Thymus (tissue), 11 donors: ENCODE measurements at regions not wholly inside any gene's neighbourhood (a gene's known extent, or its start where the extent isn't known, plus 50 kb on each side); places are given as distances from the start of the nearest gene placed in this dataset.

Source experiments
- DNase-seq, 9 donors: peaks; one replicate each; pipeline ENCODE4 v3.0.0-alpha.2; 2013; ENCODE audit warnings: low spot score in 9 of 9, low read depth in 6 of 9, missing footprints in 1 of 9
- H3K27ac ChIP-seq, 2 donors: one replicate each; pipeline ENCODE4 v1.5.1; 2013; ENCODE audit warnings: control low read depth in 1 of 2, low read depth in 1 of 2, low read length in 1 of 2, mild to moderate bottlenecking in 1 of 2, moderate library complexity in 1 of 2
- H3K27me3 ChIP-seq, 2 donors: one replicate each; pipeline ENCODE4 v1.5.1; 2013; ENCODE audit warnings: low read length in 1 of 2; ENCODE audit not compliant: control insufficient read depth in 2 of 2, insufficient read depth in 1 of 2
- H3K36me3 ChIP-seq, 2 donors: one replicate each; pipeline ENCODE4 v1.5.1; 2013; ENCODE audit warnings: low read length in 1 of 2, mild to moderate bottlenecking in 1 of 2, moderate library complexity in 1 of 2; ENCODE audit not compliant: control insufficient read depth in 2 of 2, insufficient read depth in 2 of 2
- H3K4me1 ChIP-seq, 2 donors: one replicate each; pipeline ENCODE4 v1.5.1; 2013; ENCODE audit warnings: low read length in 2 of 2; ENCODE audit not compliant: control insufficient read depth in 2 of 2, insufficient read depth in 2 of 2
- H3K4me3 ChIP-seq, 2 donors: one replicate each; pipeline ENCODE4 v1.5.1; 2013; ENCODE audit warnings: low read length in 2 of 2, control low read depth in 1 of 2, mild to moderate bottlenecking in 1 of 2
- H3K9me3 ChIP-seq, 2 donors: one replicate each; pipeline ENCODE4 v1.5.1; 2013; ENCODE audit warnings: low read length in 1 of 2, mild to moderate bottlenecking in 1 of 2; ENCODE audit not compliant: control insufficient read depth in 2 of 2, insufficient read depth in 1 of 2
- WGBS: extraction: QIAGEN DNeasy Blood & Tissue Kit; methylation state at CpG from one replicate; pipeline ENCODE4 v1.1.7; 2013; 5-methylcytosine and 5-hydroxymethylcytosine counted together
- donor health status: healthy.

DNA sequence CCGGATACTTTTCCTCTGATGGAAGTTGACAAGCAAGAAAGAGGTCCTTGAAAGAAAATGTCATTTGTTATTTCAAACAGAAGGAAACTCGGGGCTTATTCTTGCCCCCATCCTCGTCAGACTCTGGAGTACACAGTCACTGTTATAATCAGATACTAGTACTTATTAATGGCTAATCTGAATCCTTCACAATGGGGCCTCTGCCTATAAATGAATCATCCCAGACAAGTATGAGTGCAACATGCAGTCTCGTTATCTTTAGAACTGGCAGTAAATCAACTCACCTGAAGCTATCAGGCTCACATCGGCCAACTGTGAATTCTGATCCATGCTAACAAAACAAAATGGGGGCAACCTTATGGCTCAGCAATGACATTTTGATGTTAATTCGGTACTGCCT, 216.7 kb downstream of the GRIN2B start:
- H3K9me3 ChIP-seq, result no peaks in the 10 kb centered on the region
- no peak overlapping the region for H3K27ac ChIP-seq
- no peak overlapping the region for H3K4me3 ChIP-seq
- no peak for DNase-seq
- H3K4me1 ChIP-seq, result no peaks in the 10 kb centered on the region
- WGBS, result 90% methylated on average over 6 of the region's 6 CpGs
- H3K36me3 ChIP-seq, result no peaks in the 10 kb centered on the region
- H3K27me3 ChIP-seq, result no peaks in the 10 kb centered on the region

DNA sequence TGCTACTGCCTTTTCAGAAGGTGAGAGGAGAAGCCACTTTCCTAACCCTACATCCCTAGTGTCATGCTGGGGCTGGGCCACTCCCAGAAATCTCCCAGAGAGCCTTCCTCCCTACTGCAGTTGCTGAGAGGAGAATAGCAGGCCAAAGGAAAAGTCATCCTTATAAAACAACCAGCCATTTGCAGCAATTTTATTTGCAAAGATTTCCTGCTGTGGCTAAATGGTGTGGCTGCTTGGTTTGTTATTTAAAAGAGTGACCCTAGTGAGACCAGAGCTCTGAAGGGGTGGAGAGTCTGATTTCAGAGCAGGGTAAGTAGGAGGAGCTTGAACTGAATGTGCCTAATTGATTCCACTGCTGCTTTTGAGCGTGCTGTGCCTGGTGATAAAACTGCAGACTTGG, 232.0 kb downstream of the GRIN2B start:
- 22% methylated on average over 1 of the region's 1 CpG for WGBS
- no peak for DNase-seq
- no peaks in the 10 kb centered on the region for H3K4me1 ChIP-seq
- no peak overlapping the region for H3K4me3 ChIP-seq
- H3K36me3 ChIP-seq, result no peaks in the 10 kb centered on the region
- peaks cover 0 to 2% of the 10 kb centered on the region in 2 donors for H3K27me3 ChIP-seq
- H3K9me3 ChIP-seq, result no peaks in the 10 kb centered on the region
- no peak overlapping the region for H3K27ac ChIP-seq

DNA sequence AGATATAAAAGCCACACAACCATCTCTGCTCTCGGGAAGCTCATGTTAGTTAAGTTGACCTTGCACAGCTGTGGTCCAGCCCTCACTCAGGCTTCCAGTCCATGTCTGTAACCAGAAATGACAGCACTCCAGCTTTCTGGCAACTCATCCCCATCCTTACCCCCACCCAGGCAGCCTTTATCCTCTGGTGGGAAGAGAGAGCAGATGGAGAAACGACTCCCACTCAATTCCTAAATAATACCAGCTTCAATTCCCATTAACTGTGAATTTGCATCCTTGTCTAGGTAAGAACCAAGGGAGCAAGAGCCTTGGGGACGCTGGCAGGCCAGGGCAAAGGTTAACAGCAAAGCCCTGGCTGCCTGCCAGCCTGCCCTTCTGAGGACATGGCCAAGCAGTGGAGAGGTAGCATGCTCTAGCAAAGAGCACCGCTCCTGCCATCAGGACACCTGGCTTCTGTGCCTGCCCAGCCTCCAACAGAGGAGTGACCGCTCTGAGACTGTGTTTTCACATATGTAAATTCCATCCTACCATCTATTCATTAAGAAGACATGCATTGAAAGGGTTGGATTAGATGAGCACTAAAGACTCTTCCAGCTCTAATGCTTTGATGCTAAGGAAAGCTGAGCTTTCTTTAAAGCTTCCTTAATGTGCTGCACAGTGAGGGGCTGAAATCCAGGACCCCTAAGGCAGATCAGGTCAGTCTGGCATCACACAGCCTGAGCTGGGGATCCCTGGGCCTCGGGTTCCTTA, 236.1 kb downstream of the GRIN2B start:
- no peak for DNase-seq
- H3K9me3 ChIP-seq, result no peaks in the 10 kb centered on the region
- peaks cover 0 to 2% of the 10 kb centered on the region in 2 donors for H3K27me3 ChIP-seq
- WGBS, result 66% methylated on average over 6 of the region's 6 CpGs
- no peak overlapping the region for H3K4me3 ChIP-seq
- H3K36me3 ChIP-seq, result no peaks in the 10 kb centered on the region
- H3K27ac ChIP-seq, result no peak overlapping the region
- no peaks in the 10 kb centered on the region for H3K4me1 ChIP-seq

DNA sequence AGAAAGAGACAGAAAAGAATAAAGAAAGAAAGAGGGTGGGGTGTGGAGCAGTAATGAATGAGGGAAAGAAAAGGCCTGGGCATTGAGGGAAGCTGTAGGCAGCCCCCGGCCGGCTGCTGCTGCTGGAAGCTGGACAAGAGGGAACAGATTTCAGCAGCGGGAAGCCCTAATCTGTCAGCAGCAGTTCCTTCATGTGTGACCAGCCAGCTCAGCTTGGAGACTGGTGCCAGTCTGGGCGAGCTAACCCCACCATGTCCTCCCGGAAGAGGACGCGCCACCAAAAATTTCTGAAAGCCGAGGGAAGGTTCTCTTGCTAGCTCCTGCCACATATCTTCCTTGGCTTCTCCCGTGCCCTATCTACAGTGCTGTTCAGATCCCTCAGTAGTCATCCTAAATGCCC, 236.8 kb downstream of the GRIN2B start:
- 84% methylated on average over 9 of the region's 9 CpGs for WGBS

DNA sequence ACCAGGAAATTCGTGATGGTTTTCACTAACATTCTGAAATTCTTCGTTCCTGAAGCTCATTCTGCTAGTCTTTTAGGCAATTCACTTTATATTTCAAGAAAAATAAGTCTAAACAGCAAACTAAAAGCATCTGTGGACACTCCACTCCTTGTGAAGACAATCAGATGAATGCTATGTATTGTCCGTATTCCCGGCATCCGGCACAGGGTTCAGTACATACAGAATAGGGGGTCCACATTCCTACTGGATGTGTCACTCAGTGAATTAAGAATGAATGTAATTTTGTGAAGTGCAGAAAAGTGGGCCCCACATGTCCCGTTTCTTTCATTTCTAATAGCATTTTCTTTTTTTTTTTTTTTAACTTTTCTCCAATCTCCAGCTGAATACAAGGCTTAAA, 241.3 kb downstream of the GRIN2B start:
- Histone ChIP-seq H3K27me3 (peaks cover 0 to 2% of the 10 kb centered on the region in 2 donors), H3K36me3 (no peaks in the 10 kb centered on the region), H3K27ac (no peak overlapping the region), H3K4me3 (no peak overlapping the region), H3K4me1 (no peaks in the 10 kb centered on the region), H3K9me3 (no peaks in the 10 kb centered on the region)
- 81% methylated on average over 6 of the region's 6 CpGs for WGBS
- DNase-seq, result no peak

More for the DNA sequence above, 236.8 kb downstream of the GRIN2B start:
- no peak overlapping the region for H3K27ac ChIP-seq
- H3K9me3 ChIP-seq, result no peaks in the 10 kb centered on the region
- no peak for DNase-seq
- peaks cover 0 to 2% of the 10 kb centered on the region in 2 donors for H3K27me3 ChIP-seq
- H3K4me1 ChIP-seq, result no peaks in the 10 kb centered on the region
- H3K36me3 ChIP-seq, result no peaks in the 10 kb centered on the region
- H3K4me3 ChIP-seq, result no peak overlapping the region

DNA sequence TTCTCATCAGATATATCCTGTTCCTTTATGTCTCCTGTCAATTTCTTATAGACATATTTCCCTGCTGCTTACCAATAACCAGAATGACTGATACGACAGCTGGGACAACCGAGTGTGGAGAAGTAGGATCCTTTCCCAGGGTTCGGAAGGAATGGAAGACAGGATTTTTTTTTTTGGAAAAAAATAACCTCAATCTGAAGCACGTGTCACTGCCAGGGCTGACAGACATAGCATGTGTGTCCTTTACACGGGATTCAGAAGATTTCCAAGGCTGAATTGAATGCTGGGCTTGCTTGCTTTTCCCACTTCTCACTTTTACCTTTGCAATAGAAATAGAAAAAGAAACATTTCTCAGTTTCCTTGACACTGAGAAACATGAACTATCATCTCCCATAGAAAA, 245.7 kb downstream of the GRIN2B start:
- no peaks in the 10 kb centered on the region for H3K4me1 ChIP-seq
- no peaks in the 10 kb centered on the region for H3K36me3 ChIP-seq
- DNase-seq, result no peak
- no peak overlapping the region for H3K27ac ChIP-seq
- H3K9me3 ChIP-seq, result no peaks in the 10 kb centered on the region
- H3K27me3 ChIP-seq, result no peaks in the 10 kb centered on the region
- no peak overlapping the region for H3K4me3 ChIP-seq
- 94% methylated on average over 5 of the region's 5 CpGs for WGBS

DNA sequence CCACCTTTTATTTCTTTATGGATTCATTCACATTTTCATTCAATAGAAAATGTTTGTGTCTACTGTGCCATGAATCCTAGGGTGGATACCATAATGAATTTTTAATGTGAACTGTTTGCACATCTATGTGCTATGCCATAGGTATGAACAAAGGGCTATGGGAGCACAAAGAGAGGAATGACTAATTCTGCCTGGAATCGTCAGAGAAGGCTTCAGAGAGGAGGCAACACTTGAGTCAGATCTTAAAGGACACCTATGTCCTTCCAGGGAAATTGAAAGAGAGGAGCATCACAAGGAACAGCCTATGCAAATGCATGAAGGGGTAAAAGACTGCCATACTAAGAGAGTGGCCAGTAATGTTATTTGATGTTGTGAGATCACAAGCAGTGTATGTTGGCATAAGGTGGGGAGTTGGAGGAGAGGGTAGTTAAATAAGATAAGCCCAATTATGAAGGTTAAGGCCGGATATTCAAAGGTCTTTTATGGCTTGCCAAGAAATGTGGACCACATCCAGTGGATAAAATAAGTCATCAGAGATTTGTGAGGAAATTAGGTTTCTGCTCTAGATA, 246.7 kb downstream of the GRIN2B start:
- no peak overlapping the region for H3K27ac ChIP-seq
- H3K4me1 ChIP-seq, result no peaks in the 10 kb centered on the region
- no peaks in the 10 kb centered on the region for H3K36me3 ChIP-seq
- H3K27me3 ChIP-seq, result no peaks in the 10 kb centered on the region
- WGBS, result 85% methylated on average over 2 of the region's 2 CpGs
- H3K9me3 ChIP-seq, result no peaks in the 10 kb centered on the region
- no peak for DNase-seq
- no peak overlapping the region for H3K4me3 ChIP-seq

DNA sequence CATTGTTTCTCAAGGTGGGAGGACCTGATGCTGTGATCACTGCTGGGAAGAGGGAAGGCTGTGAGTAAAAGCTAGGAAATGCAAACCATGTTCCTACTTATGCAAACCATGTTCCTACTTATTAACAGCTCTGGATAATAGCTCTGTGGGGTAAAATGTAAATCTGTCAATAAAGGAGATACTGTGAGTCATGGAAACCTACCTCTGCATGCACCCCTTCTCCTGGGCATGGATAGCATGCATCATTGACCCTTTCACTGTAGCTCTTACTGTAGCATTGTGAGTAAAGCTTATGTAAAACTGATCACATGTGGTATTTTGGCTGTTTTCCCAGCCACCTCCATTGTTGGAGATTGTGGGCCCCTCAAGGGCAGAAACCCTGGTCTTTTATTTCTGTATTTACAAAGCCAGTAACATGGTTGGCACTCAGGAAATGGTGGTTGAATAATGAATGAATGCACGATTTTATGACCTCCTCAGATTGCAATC, 253.7 kb downstream of the GRIN2B start:
- Histone ChIP-seq H3K27ac (no peak overlapping the region), H3K4me1 (no peaks in the 10 kb centered on the region), H3K36me3 (no peaks in the 10 kb centered on the region), H3K27me3 (no peaks in the 10 kb centered on the region), H3K4me3 (no peak overlapping the region), H3K9me3 (no peaks in the 10 kb centered on the region)
- 14% methylated on average over 1 of the region's 1 CpG for WGBS
- no peak for DNase-seq

DNA sequence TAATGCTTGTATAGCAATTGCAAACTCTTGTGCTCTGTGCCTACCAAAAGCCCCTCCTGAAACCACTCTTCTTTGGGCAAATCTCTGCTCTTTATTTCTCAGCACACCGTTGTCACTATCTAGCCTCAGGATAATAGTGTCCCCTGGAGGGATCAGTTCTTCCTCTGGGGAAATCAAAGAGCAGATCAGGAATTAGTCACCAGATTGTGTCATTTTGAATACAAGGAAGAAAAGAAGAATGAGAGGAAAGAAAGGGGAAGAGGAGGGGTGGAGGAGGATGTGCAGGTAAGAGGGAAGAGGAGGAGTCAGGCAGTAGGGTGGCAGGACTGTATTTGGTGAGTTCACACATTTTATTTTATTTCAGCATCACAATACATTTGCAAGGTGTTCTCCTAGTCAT, 256.4 kb downstream of the GRIN2B start:
- H3K27me3 ChIP-seq, result no peaks in the 10 kb centered on the region
- no peaks in the 10 kb centered on the region for H3K4me1 ChIP-seq
- no peak for DNase-seq
- H3K9me3 ChIP-seq, result no peaks in the 10 kb centered on the region
- no peak overlapping the region for H3K4me3 ChIP-seq
- 57% methylated on average over 1 of the region's 1 CpG for WGBS
- H3K27ac ChIP-seq, result no peak overlapping the region
- H3K36me3 ChIP-seq, result no peaks in the 10 kb centered on the region
